ENCODE measurements at regions not wholly inside any gene's neighbourhood (a gene's known extent, or its start where the extent isn't known, plus 50 kb on each side); places are given as distances from the start of the nearest gene placed in this dataset.

DNA sequence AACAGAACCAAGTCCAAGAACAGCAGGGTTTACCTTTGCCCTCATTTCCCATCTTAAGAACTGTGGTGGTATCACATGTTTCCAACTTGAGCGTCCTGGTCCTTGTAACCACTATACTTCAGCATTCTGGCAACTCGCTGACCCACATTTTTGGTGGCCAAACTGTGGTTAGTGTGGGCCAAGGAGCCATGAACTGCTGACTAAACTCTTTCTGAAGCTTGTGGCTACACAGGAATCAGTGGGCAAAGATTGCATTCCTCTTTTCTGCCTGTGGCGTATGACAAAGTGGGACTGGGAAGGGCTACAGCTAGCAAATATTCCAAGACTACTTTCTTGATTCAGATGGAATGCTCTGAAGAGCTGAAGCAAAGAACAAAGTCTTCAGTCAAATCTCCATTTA, 106.3 kb upstream of the MID1 start:
- no peak for TF ChIP-seq CTCF (IDR thresholded peaks at IDR 0.05)
- no peak for TF ChIP-seq TCF7L2 (IDR thresholded peaks at IDR 0.05; ENCODE audit: low read depth, low read length)
- TF ChIP-seq SIN3A (IDR thresholded peaks at IDR 0.05; ENCODE audit: borderline replicate concordance, insufficient read depth, low read depth, low read length): no peak
- TF ChIP-seq POLR2AphosphoS5 (IDR thresholded peaks at IDR 0.05; ENCODE audit: low read depth, low read length): no peak

Data from Panc1 (cell line).